Endothelial cell of umbilical vein (primary cell): ENCODE measurements at regions not wholly inside any gene's neighbourhood (a gene's known extent, or its start where the extent isn't known, plus 50 kb on each side); places are given as distances from the start of the nearest gene placed in this dataset.

ENCODE experiments used
- BruUV-seq: library from RNA; stranded (reverse); fragments of 400-500 nt; replicated peaks from 2 replicates; lab custom pipeline; 2021; lab: Mats Ljungman, UMichigan
- CTCF ChIA-PET: fragments of 300-600, 350-600 bp; sonication (Branson Sonifier 250); formaldehyde crosslinking; loops from one replicate; lab custom pipeline; 2021; ENCODE audit warnings: antibody characterized with exemption, inconsistent platforms; lab: Charles Lee
- POLR2A ChIA-PET: fragments of 300-600, 350-600 bp; sonication (Branson Sonifier 250); formaldehyde crosslinking; loops from one replicate; lab custom pipeline; 2021; ENCODE audit warnings: antibody characterized with exemption, inconsistent platforms; lab: Charles Lee
- DNase-seq: peaks from one replicate; pipeline ENCODE4 v3.0.0-alpha.2; 2011; ENCODE audit warnings: low read depth, low spot score
- FAIRE-seq: peaks from 2 replicates; lab custom pipeline; 2011; peaks lifted over from hg19 to GRCh38; lab: Jason Lieb, UNC
- H2AFZ ChIP-seq: 2 replicates; pipeline ENCODE4 v1.6.0; 2012; ENCODE audit warnings: low read depth, low read length, control low read depth, inconsistent platforms
- H3K27ac ChIP-seq: 2 replicates; pipeline ENCODE4 v1.5.1; 2011; ENCODE audit warnings: low read depth, mild to moderate bottlenecking, control low read depth, low read length, moderate library complexity; ENCODE audit not compliant: insufficient read depth
- H3K27me3 ChIP-seq, 2 experiments: 2 replicates each; pipeline versions ENCODE4 v1.6.0 to v1.6.1; 2011; ENCODE audit warnings: low read length in 2 of 2, mixed read lengths in 1 of 2; ENCODE audit not compliant: control insufficient read depth in 2 of 2, insufficient read depth in 2 of 2
- H3K36me3 ChIP-seq, 2 experiments: 2 replicates in 1 of 2; 3 replicates in 1 of 2; pipeline ENCODE4 v1.5.1; 2011; ENCODE audit warnings: low read length in 2 of 2, mild to moderate bottlenecking in 1 of 2, moderate library complexity in 1 of 2; ENCODE audit not compliant: control insufficient read depth in 2 of 2, insufficient read depth in 2 of 2; ENCODE audit errors: extremely low read depth in 1 of 2
- H3K4me1 ChIP-seq: 3 replicates; pipeline ENCODE4 v1.5.1; 2011; ENCODE audit warnings: mild to moderate bottlenecking, low read length; ENCODE audit not compliant: control insufficient read depth, insufficient read depth; ENCODE audit errors: extremely low read depth
- H3K4me2 ChIP-seq: 2 replicates; pipeline ENCODE4 v1.6.1; 2011; ENCODE audit warnings: low read length, control low read depth, mixed read lengths; ENCODE audit not compliant: insufficient read depth
- H3K4me3 ChIP-seq, 3 experiments: fragments of 200-600 bp in 1 of 3; sonication (generic), shearing (Covaris generic) in 1 of 3; replicated peaks in 1 of 3; 2 replicates each; pipeline ENCODE4 v1.5.1; 2011 to 2016; ENCODE audit warnings: control low read depth in 3 of 3, low read length in 3 of 3, mild to moderate bottlenecking in 2 of 3, inconsistent platforms in 1 of 3, low read depth in 1 of 3, moderate library complexity in 1 of 3; ENCODE audit not compliant: insufficient read depth in 1 of 3
- H3K79me2 ChIP-seq: 2 replicates; pipeline ENCODE4 v1.6.0; 2012; ENCODE audit warnings: low read length, inconsistent platforms; ENCODE audit not compliant: control insufficient read depth, insufficient read depth
- H3K9ac ChIP-seq: replicated peaks from 2 replicates; pipeline ENCODE3; 2011; ENCODE audit warnings: low read length, control low read depth; ENCODE audit not compliant: insufficient read depth; ENCODE audit errors: extremely low read depth
- H3K9me1 ChIP-seq: replicated peaks from 3 replicates; pipeline ENCODE4 v1.6.0; 2011; ENCODE audit warnings: mild to moderate bottlenecking, low read length; ENCODE audit not compliant: control insufficient read depth, insufficient read depth; ENCODE audit errors: extremely low read depth
- H3K9me3 ChIP-seq: replicated peaks from 2 replicates; pipeline ENCODE4 v1.5.1; 2012; ENCODE audit warnings: low read length, inconsistent platforms; ENCODE audit not compliant: control insufficient read depth, insufficient read depth
- H4K20me1 ChIP-seq: replicated peaks from 2 replicates; pipeline ENCODE3; 2011; ENCODE audit warnings: mild to moderate bottlenecking, low read length; ENCODE audit not compliant: control insufficient read depth, insufficient read depth; ENCODE audit errors: extremely low read depth
- EZH2 ChIP-seq: IDR thresholded peaks from 2 replicates; pipeline ENCODE4 v1.6.1; 2012; ENCODE audit warnings: borderline replicate concordance, low read depth, mild to moderate bottlenecking, moderate library complexity, low read length, inconsistent platforms; ENCODE audit not compliant: severe bottlenecking
- FOS ChIP-seq: IDR thresholded peaks from 2 replicates; pipeline ENCODE4 v1.6.1; 2011; ENCODE audit warnings: mild to moderate bottlenecking, low read length, moderate library complexity, borderline replicate concordance; ENCODE audit not compliant: insufficient read depth
- GATA2 ChIP-seq: IDR thresholded peaks from 2 replicates; pipeline ENCODE4 v1.7.0; 2011; ENCODE audit warnings: low read depth, mild to moderate bottlenecking, moderate library complexity, mixed read lengths, low read length; ENCODE audit not compliant: insufficient read length, insufficient read depth
- JUN ChIP-seq: IDR thresholded peaks from 2 replicates; pipeline ENCODE4 v1.6.1; 2011; ENCODE audit warnings: borderline replicate concordance, low read depth; ENCODE audit not compliant: insufficient read length, insufficient read depth
- MYC ChIP-seq: IDR thresholded peaks from one replicate; pipeline ENCODE4 v1.6.1; 2011; ENCODE audit warnings: mild to moderate bottlenecking, low read depth, low read length
- POLR2A ChIP-seq: IDR thresholded peaks from 2 replicates; pipeline ENCODE4 v1.6.1; 2012; ENCODE audit warnings: low read depth, mild to moderate bottlenecking, control low read depth, low read length
- POLR2AphosphoS5 ChIP-seq: IDR thresholded peaks from 2 replicates; pipeline ENCODE4 v1.6.1; 2012; ENCODE audit warnings: low read depth, mild to moderate bottlenecking, control low read depth, low read length, moderate library complexity; ENCODE audit not compliant: insufficient read depth
- dilution Hi-C: fragments of 300-500 bp; cut with MboI; formaldehyde crosslinking; loops from one replicate; pipeline ENCODE4 v1.15.0; 2019; ENCODE audit warnings: low sequenced_read_pairs; ENCODE audit not compliant: extremely low pct_ligation_motif_present
- intact Hi-C: fragments of 100-400 bp; cut with micrococcal nuclease; formaldehyde crosslinking; loops from one replicate; pipeline ENCODE4 v1.10.0; 2022
- TF ChIP-seq, protein P1 (sequence below): IDR thresholded peaks from 2 replicates; pipeline ENCODE4 v1.6.1; 2011; ENCODE audit not compliant: insufficient read depth, insufficient read length
- TF ChIP-seq, protein P2 (sequence below), 2 donors: IDR thresholded peaks; 1 replicate in 1 of 2; 2 replicates in 1 of 2; pipeline ENCODE4 v1.5.1; 2011; ENCODE audit warnings: low read length in 2 of 2, mild to moderate bottlenecking in 2 of 2, moderate library complexity in 2 of 2, control low read depth in 1 of 2, inconsistent platforms in 1 of 2, low read depth in 1 of 2; ENCODE audit not compliant: insufficient read depth in 1 of 2; ENCODE audit errors: extremely low read depth in 1 of 2

DNA sequence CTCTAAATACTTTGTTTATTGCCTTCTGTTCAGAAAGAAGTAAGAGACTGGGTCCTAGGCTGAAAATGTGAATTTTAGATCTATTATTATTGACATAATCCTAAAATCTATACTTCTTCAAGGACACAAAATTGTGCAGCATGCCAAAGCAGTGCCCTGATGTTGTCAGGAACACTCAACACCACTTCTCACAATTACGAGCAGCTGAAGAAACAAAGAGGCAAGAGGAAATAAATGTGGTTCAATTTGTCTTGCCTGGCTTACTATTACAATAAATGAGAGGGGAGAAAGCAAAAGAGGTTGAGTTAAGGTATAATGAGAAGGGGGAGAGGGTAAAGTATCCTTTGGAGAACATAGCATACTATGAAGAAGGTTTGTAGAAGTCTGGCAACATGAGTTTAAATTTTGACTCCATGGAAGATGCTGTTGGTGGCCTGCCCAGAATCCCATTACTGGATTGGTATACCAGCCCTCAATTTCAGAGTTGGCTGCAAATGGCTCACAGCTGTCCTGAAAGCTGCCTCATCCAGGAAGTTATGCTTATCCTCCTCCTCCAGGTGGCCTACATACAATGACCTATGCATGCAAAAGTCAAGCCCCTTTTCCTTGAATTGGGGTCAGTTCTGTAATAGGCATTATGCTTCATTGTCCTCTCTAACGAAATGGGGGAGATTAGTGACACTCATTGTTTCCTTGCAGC is 274.6 kb upstream of the SMIM30 start:
- FAIRE-seq, result no peak
- TF ChIP-seq GATA2 (no peak), JUN (no peak)
- Histone ChIP-seq H3K79me2 (no peaks in the 10 kb centered on the region), H3K9me3 (no peaks in the 10 kb centered on the region), H3K27me3 (no peaks in the 10 kb centered on the region), H3K27ac (no peak overlapping the region), H3K4me1 (no peaks in the 10 kb centered on the region), H3K9ac (no peak overlapping the region), H3K9me1 (no peaks in the 10 kb centered on the region), H3K4me3 (no peak overlapping the region), H4K20me1 (no peaks in the 10 kb centered on the region), H3K36me3 (no peaks in the 10 kb centered on the region), H2AFZ (no peak overlapping the region), H3K4me2 (no peak overlapping the region)
- intact Hi-C loops, result no loop called here
- POLR2A ChIA-PET, result no interaction called here
- BruUV-seq, result no TSS peak
- DNase-seq, result no peak
- CTCF ChIA-PET, result no interaction called here
- dilution Hi-C loops, result no loop called here

DNA sequence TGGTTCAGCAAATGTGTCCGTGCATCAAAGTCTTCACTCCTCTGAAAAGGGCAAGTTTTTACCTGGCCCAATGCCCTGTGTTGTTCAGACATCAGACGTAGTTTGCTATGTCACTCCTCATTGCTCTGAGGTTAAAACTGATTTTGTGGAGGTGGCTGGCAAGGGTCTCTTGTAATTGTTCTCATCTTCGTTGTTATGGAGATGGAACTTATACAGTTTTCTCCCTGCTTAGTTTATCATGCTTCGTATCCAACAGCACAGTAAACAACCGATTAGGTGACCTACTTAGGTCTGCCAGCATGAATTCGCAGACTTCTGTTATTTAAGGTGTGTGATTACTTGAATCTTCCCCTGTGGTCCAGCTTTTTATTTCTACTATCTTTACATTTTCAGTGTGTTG is 274.1 kb upstream of the SMIM30 start:
- Histone ChIP-seq H3K9me1 (no peaks in the 10 kb centered on the region), H3K9ac (no peak overlapping the region), H3K36me3 (no peaks in the 10 kb centered on the region), H2AFZ (no peak overlapping the region), H3K4me1 (no peaks in the 10 kb centered on the region), H3K9me3 (no peaks in the 10 kb centered on the region), H3K27ac (no peak overlapping the region), H3K27me3 (no peaks in the 10 kb centered on the region), H3K79me2 (no peaks in the 10 kb centered on the region), H3K4me3 (no peak overlapping the region), H4K20me1 (no peaks in the 10 kb centered on the region), H3K4me2 (no peak overlapping the region)
- intact Hi-C loops, result no loop called here
- no peak for DNase-seq
- dilution Hi-C loops, result no loop called here
- CTCF ChIA-PET, result no interaction called here
- TF ChIP-seq FOS, result no peak
- TF ChIP-seq GATA2, result no peak
- no peak for TF ChIP-seq JUN
- no peak for TF ChIP-seq MYC
- no peak for TF ChIP-seq POLR2A
- TF ChIP-seq, protein P1, sequence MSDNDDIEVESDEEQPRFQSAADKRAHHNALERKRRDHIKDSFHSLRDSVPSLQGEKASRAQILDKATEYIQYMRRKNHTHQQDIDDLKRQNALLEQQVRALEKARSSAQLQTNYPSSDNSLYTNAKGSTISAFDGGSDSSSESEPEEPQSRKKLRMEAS, result no peak
- TF ChIP-seq, protein P2, sequence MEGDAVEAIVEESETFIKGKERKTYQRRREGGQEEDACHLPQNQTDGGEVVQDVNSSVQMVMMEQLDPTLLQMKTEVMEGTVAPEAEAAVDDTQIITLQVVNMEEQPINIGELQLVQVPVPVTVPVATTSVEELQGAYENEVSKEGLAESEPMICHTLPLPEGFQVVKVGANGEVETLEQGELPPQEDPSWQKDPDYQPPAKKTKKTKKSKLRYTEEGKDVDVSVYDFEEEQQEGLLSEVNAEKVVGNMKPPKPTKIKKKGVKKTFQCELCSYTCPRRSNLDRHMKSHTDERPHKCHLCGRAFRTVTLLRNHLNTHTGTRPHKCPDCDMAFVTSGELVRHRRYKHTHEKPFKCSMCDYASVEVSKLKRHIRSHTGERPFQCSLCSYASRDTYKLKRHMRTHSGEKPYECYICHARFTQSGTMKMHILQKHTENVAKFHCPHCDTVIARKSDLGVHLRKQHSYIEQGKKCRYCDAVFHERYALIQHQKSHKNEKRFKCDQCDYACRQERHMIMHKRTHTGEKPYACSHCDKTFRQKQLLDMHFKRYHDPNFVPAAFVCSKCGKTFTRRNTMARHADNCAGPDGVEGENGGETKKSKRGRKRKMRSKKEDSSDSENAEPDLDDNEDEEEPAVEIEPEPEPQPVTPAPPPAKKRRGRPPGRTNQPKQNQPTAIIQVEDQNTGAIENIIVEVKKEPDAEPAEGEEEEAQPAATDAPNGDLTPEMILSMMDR (IDR thresholded peaks at IDR 0.05; ENCODE audit: extremely low read depth in 1 of 2, insufficient read depth in 1 of 2, low read depth in 1 of 2, low read length in 2 of 2), result no peak
- TF ChIP-seq POLR2AphosphoS5, result no peak
- no peak for TF ChIP-seq EZH2
- no TSS peak for BruUV-seq
- FAIRE-seq, result no peak
- POLR2A ChIA-PET, result no interaction called here
